ENCODE measurements at regions not wholly inside any gene's neighbourhood (a gene's known extent, or its start where the extent isn't known, plus 50 kb on each side); places are given as distances from the start of the nearest gene placed in this dataset.
"Not testable (repeated sequence)": the region's sequence is repeated elsewhere in the genome, so short reads cannot be mapped to it uniquely, and the experiment has no call there.

DNA sequence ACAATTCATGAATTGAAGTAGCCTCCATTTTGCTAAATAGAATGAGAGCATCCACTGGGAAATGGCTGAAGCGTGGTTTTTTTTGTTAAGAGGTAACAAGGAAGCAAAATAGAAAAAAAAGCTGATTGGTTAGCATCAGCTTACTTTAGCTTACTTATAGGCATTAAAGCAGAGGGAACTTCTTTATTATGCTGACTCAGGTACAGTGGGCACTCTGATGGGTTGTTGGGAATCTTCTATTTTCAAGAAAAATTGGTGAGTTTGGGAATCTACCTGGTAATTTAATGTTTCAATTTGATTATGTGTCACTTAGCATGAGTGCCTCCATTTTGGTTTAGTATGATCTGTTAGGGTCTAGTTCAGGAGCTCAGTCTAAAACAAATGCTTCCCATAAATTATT, 289.6 kb downstream of the ANXA1 start:
- peaks cover 11% of the 10 kb centered on the region for H3K4me1 Mint-ChIP-seq
- no peaks in the 10 kb centered on the region for H3K36me3 ChIP-seq
- no peak for DNase-seq (ENCODE audit: low spot score)
- no peak overlapping the region for H3K4me3 Mint-ChIP-seq
- H3K9ac ChIP-seq = no peak overlapping the region
- H3K4me3 ChIP-seq = no peak overlapping the region
- no peaks in the 10 kb centered on the region for H3K36me3 Mint-ChIP-seq
- no peaks in the 10 kb centered on the region for H3K9me3 ChIP-seq (ENCODE audit: low read depth)
- TF ChIP-seq EZH2phosphoT487 (IDR thresholded peaks at IDR 0.05) (no peak), EZH2 (IDR thresholded peaks at IDR 0.05) (no peak)
- peaks cover 8% of the 10 kb centered on the region for H3K4me1 ChIP-seq
- no peaks in the 10 kb centered on the region for H3K27me3 ChIP-seq
- peaks cover 4% of the 10 kb centered on the region for H3F3A ChIP-seq (ENCODE audit: low read depth)
- no peak overlapping the region for H3K27ac Mint-ChIP-seq
- H3K27me3 Mint-ChIP-seq (ENCODE audit: insufficient read depth, low read depth) = no peaks in the 10 kb centered on the region
- H3K27ac ChIP-seq = no peak overlapping the region
- H3K4me2 ChIP-seq = no peak overlapping the region
- H2AFZ ChIP-seq (replicated peaks) = peak overlapping the region; percentile 37
- H4K20me1 ChIP-seq (ENCODE audit: low read depth) = no peaks in the 10 kb centered on the region
- no peaks in the 10 kb centered on the region for H3K79me2 ChIP-seq (ENCODE audit: low read depth)
- H3K9me3 Mint-ChIP-seq = no peaks in the 10 kb centered on the region

- H3K79me2 ChIP-seq (ENCODE audit: low read depth) = no peaks in the 10 kb centered on the region
- peak overlapping the region; percentile 19 for H3K4me2 ChIP-seq
- H3K9me3 ChIP-seq (ENCODE audit: low read depth) = no peaks in the 10 kb centered on the region
- H3K4me1 ChIP-seq = peaks cover 8% of the 10 kb centered on the region
- H3K27ac ChIP-seq = peak overlapping the region; percentile 22
- no peaks in the 10 kb centered on the region for H3K27me3 ChIP-seq
- H3K9me3 Mint-ChIP-seq = no peaks in the 10 kb centered on the region
- no peak overlapping the region for H3K4me3 ChIP-seq
- no peak overlapping the region for H3K9ac ChIP-seq
- H3F3A ChIP-seq (ENCODE audit: low read depth) = peaks cover 4% of the 10 kb centered on the region
- H2AFZ ChIP-seq (replicated peaks) = peak overlapping the region; percentile 37
- H3K36me3 ChIP-seq = no peaks in the 10 kb centered on the region
- TF ChIP-seq, protein P1, sequence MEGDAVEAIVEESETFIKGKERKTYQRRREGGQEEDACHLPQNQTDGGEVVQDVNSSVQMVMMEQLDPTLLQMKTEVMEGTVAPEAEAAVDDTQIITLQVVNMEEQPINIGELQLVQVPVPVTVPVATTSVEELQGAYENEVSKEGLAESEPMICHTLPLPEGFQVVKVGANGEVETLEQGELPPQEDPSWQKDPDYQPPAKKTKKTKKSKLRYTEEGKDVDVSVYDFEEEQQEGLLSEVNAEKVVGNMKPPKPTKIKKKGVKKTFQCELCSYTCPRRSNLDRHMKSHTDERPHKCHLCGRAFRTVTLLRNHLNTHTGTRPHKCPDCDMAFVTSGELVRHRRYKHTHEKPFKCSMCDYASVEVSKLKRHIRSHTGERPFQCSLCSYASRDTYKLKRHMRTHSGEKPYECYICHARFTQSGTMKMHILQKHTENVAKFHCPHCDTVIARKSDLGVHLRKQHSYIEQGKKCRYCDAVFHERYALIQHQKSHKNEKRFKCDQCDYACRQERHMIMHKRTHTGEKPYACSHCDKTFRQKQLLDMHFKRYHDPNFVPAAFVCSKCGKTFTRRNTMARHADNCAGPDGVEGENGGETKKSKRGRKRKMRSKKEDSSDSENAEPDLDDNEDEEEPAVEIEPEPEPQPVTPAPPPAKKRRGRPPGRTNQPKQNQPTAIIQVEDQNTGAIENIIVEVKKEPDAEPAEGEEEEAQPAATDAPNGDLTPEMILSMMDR (IDR thresholded peaks at IDR 0.05) = no peak
- TF ChIP-seq EZH2phosphoT487 (IDR thresholded peaks at IDR 0.05) (no peak), EZH2 (IDR thresholded peaks at IDR 0.05) (no peak)
- H3K36me3 Mint-ChIP-seq = no peaks in the 10 kb centered on the region
- H4K20me1 ChIP-seq (ENCODE audit: low read depth) = no peaks in the 10 kb centered on the region
- H3K27ac Mint-ChIP-seq = no peak overlapping the region
- no peaks in the 10 kb centered on the region for H3K27me3 Mint-ChIP-seq (ENCODE audit: insufficient read depth, low read depth)
- H3K4me3 Mint-ChIP-seq = no peak overlapping the region
- peak; percentile 52 for DNase-seq (ENCODE audit: low spot score)
- peaks cover 11% of the 10 kb centered on the region for H3K4me1 Mint-ChIP-seq
Measured at GRCh38 chr9:73441890-73442818, 290.5 kb downstream of the ANXA1 start.

- Histone ChIP-seq H3K27ac (no peak overlapping the region), H3K36me3 (no peaks in the 10 kb centered on the region), H3F3A (ENCODE audit: low read depth) (peaks cover 4% of the 10 kb centered on the region), H3K4me1 (peaks cover 8% of the 10 kb centered on the region), H3K27me3 (no peaks in the 10 kb centered on the region), H3K9me3 (ENCODE audit: low read depth) (no peaks in the 10 kb centered on the region), H3K9ac (no peak overlapping the region), H3K79me2 (ENCODE audit: low read depth) (no peaks in the 10 kb centered on the region), H3K4me3 (no peak overlapping the region), H3K4me2 (no peak overlapping the region), H2AFZ (replicated peaks) (no peak overlapping the region), H4K20me1 (ENCODE audit: low read depth) (no peaks in the 10 kb centered on the region)
- no peak for DNase-seq (ENCODE audit: low spot score)
- no peaks in the 10 kb centered on the region for H3K36me3 Mint-ChIP-seq
- H3K27me3 Mint-ChIP-seq (ENCODE audit: insufficient read depth, low read depth) = no peaks in the 10 kb centered on the region
- H3K9me3 Mint-ChIP-seq = no peaks in the 10 kb centered on the region
- no peak overlapping the region for H3K4me3 Mint-ChIP-seq
- no peak for TF ChIP-seq EZH2 (IDR thresholded peaks at IDR 0.05)
- TF ChIP-seq, protein P1 (IDR thresholded peaks at IDR 0.05) = no peak
- no peak for TF ChIP-seq EZH2phosphoT487 (IDR thresholded peaks at IDR 0.05)
- H3K27ac Mint-ChIP-seq = no peak overlapping the region
- peaks cover 11% of the 10 kb centered on the region for H3K4me1 Mint-ChIP-seq
Measured at GRCh38 chr9:73444821-73445220, 293.2 kb downstream of the ANXA1 start.

DNA sequence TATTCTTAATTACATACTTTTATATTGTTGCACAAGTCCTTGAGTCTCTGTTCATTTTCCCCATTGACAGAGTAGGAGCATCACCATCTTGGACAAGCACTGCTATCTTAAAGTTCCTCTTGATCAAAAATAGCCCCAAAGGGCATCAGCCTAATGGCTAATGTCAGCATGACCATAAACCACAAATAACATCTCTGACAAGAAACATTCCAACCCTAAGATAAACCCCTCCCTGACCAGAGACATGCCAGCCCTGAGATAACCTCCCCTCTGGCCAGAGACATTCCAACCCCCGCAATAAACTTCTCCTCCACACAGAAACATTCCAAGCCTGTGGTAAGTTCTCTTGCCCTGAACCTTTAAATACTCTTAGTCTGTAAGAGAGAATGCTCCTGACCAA, 293.7 kb downstream of the ANXA1 start:
- not testable (repeated sequence) for H3K4me3 ChIP-seq; H3K9me3 Mint-ChIP-seq; H3K4me3 Mint-ChIP-seq; H3K27me3 ChIP-seq; H3K9ac ChIP-seq; H3K4me1 ChIP-seq; H3K27me3 Mint-ChIP-seq (ENCODE audit: insufficient read depth, low read depth); H3F3A ChIP-seq (ENCODE audit: low read depth); H3K36me3 Mint-ChIP-seq; H3K27ac Mint-ChIP-seq; H3K79me2 ChIP-seq (ENCODE audit: low read depth); H2AFZ ChIP-seq (replicated peaks); H4K20me1 ChIP-seq (ENCODE audit: low read depth); DNase-seq (ENCODE audit: low spot score); H3K9me3 ChIP-seq (ENCODE audit: low read depth); H3K36me3 ChIP-seq; H3K27ac ChIP-seq; H3K4me2 ChIP-seq
- H3K4me1 Mint-ChIP-seq = peaks cover 11% of the 10 kb centered on the region
